WTC11 (cell line): ENCODE measurements at regions not wholly inside any gene's neighbourhood (a gene's known extent, or its start where the extent isn't known, plus 50 kb on each side); places are given as distances from the start of the nearest gene placed in this dataset.

Experiments used
- ATAC-seq: fragments of 200-7000 bp; cut with Tn5 transposase; 2 replicates; pipeline ENCODE4 v1.10.0; 2021; ENCODE audit warnings: mild to moderate bottlenecking, moderate library complexity
- CTCF ChIA-PET: fragments of 300-600 bp; sonication (Branson Sonifier 250); formaldehyde crosslinking; loops from one replicate; lab custom pipeline; 2021; ENCODE audit warnings: antibody characterized with exemption; lab: Charles Lee
- POLR2A ChIA-PET: fragments of 350-600 bp; sonication (Branson Sonifier 250); formaldehyde crosslinking; loops from one replicate; lab custom pipeline; 2021; ENCODE audit warnings: antibody characterized with exemption; lab: Charles Lee
- DNase-seq: peaks from one replicate; pipeline ENCODE4 v3.0.0; 2021; ENCODE audit warnings: low spot score
- H3K27ac Mint-ChIP-seq: 2 replicates; pipeline ENCODE4 v1.8.0; 2021; ENCODE audit warnings: mixed read lengths
- H3K27me3 Mint-ChIP-seq: 2 replicates; pipeline ENCODE4 v1.8.0; 2021; ENCODE audit warnings: low read depth, mild to moderate bottlenecking, moderate library complexity, mixed read lengths
- H3K36me3 Mint-ChIP-seq: 2 replicates; pipeline ENCODE4 v1.8.0; 2021; ENCODE audit warnings: mixed read lengths
- H3K4me1 Mint-ChIP-seq: 2 replicates; pipeline ENCODE4 v1.8.0; 2022; ENCODE audit warnings: mixed read lengths
- H3K4me3 Mint-ChIP-seq: 2 replicates; pipeline ENCODE4 v1.8.0; 2021; ENCODE audit warnings: mild to moderate bottlenecking, moderate library complexity, mixed read lengths
- H3K9me3 Mint-ChIP-seq: 2 replicates; pipeline ENCODE4 v1.8.0; 2021; ENCODE audit warnings: mixed read lengths
- ATF1 ChIP-seq: sonication (generic); formaldehyde crosslinking; IDR thresholded peaks from 2 replicates; pipeline ENCODE4 v1.8.1; 2023; ENCODE audit warnings: mild to moderate bottlenecking, moderate library complexity, missing genetic modification reagents
- ATF2 ChIP-seq: sonication (generic); formaldehyde crosslinking; IDR thresholded peaks from 2 replicates; pipeline ENCODE4 v1.8.1; 2022; ENCODE audit warnings: low read depth, missing genetic modification reagents, borderline replicate concordance
- CBFB ChIP-seq: sonication (generic); formaldehyde crosslinking; IDR thresholded peaks from 2 replicates; pipeline ENCODE4 v1.8.1; 2022; ENCODE audit warnings: mild to moderate bottlenecking, low read depth, missing genetic modification reagents
- CREB1 ChIP-seq: sonication (generic); formaldehyde crosslinking; IDR thresholded peaks from 2 replicates; pipeline ENCODE4 v1.8.0; 2023; ENCODE audit warnings: mild to moderate bottlenecking, missing genetic modification reagents
- GRHL2 ChIP-seq: fragments of 250-450 bp; sonication (Bioruptor Pico); IDR thresholded peaks from 2 replicates; pipeline ENCODE4 v1.8.0; 2022; ENCODE audit warnings: mild to moderate bottlenecking, moderate library complexity; ENCODE audit not compliant: insufficient replicate concordance, severe bottlenecking
- JUN ChIP-seq: sonication (generic); formaldehyde crosslinking; IDR thresholded peaks from 2 replicates; pipeline ENCODE4 v1.8.0; 2023; ENCODE audit warnings: mild to moderate bottlenecking, missing genetic modification reagents
- MXD4 ChIP-seq: fragments of 250-450 bp; sonication (Bioruptor Pico); IDR thresholded peaks from 2 replicates; pipeline ENCODE4 v1.8.0; 2021; ENCODE audit warnings: mild to moderate bottlenecking, moderate library complexity, borderline replicate concordance
- NFE2L1 ChIP-seq: sonication (generic); formaldehyde crosslinking; IDR thresholded peaks from 2 replicates; pipeline ENCODE4 v1.8.1; 2023; ENCODE audit warnings: missing genetic modification reagents
- NR2C2 ChIP-seq: sonication (generic); formaldehyde crosslinking; IDR thresholded peaks from 2 replicates; pipeline ENCODE4 v1.8.0; 2022; ENCODE audit warnings: mild to moderate bottlenecking, missing genetic modification reagents
- PRRX2 ChIP-seq: fragments of 250-450 bp; sonication (Bioruptor Pico); IDR thresholded peaks from 2 replicates; pipeline ENCODE4 v1.8.0; 2021; ENCODE audit warnings: mild to moderate bottlenecking
- TCF7 ChIP-seq: sonication (generic); formaldehyde crosslinking; IDR thresholded peaks from 2 replicates; pipeline ENCODE4 v1.8.0; 2022; ENCODE audit warnings: mild to moderate bottlenecking, low read depth, missing genetic modification reagents, moderate library complexity
- ZBTB21 ChIP-seq: sonication (generic); formaldehyde crosslinking; IDR thresholded peaks from 2 replicates; pipeline ENCODE4 v1.8.1; 2023; ENCODE audit warnings: mild to moderate bottlenecking, missing genetic modification reagents, borderline replicate concordance
- ZNF425 ChIP-seq: fragments of 250-450 bp; sonication (Bioruptor Pico); conservative IDR thresholded peaks from 2 replicates; pipeline ENCODE4 v1.9.0; 2021; ENCODE audit warnings: mild to moderate bottlenecking
- ZSCAN18 ChIP-seq: fragments of 250-450 bp; sonication (Bioruptor Pico); IDR thresholded peaks from 2 replicates; pipeline ENCODE4 v2.1.2; 2022; ENCODE audit warnings: mild to moderate bottlenecking, moderate library complexity
- TF ChIP-seq, protein P1 (sequence below): sonication (generic); formaldehyde crosslinking; IDR thresholded peaks from 2 replicates; pipeline ENCODE4 v1.8.1; 2023; ENCODE audit warnings: mild to moderate bottlenecking, missing genetic modification reagents
- TF ChIP-seq, protein P2 (sequence below): sonication (generic); formaldehyde crosslinking; IDR thresholded peaks from 2 replicates; pipeline ENCODE4 v1.8.1; 2022; ENCODE audit warnings: missing genetic modification reagents, borderline replicate concordance
- TF ChIP-seq, protein P3 (sequence below): sonication (generic); formaldehyde crosslinking; IDR thresholded peaks from 2 replicates; pipeline ENCODE4 v1.8.1; 2023; ENCODE audit warnings: mild to moderate bottlenecking, missing genetic modification reagents, borderline replicate concordance
- TF ChIP-seq, protein P4 (sequence below): fragments of 250-450 bp; sonication (Bioruptor Pico); IDR thresholded peaks from 2 replicates; pipeline ENCODE4 v1.9.0; 2021; ENCODE audit warnings: mild to moderate bottlenecking, borderline replicate concordance

- ChIA-PET CTCF (no interaction called here), POLR2A (no interaction called here)
- Mint-ChIP-seq H3K36me3 (peaks cover 29% of the 10 kb centered on the region), H3K4me3 (no peak overlapping the region), H3K27me3 (peaks cover 29% of the 10 kb centered on the region), H3K4me1 (peaks cover 33% of the 10 kb centered on the region), H3K9me3 (peaks cover 37% of the 10 kb centered on the region), H3K27ac (no peak overlapping the region)
- no peak for ATAC-seq
- DNase-seq = no peak
- TF ChIP-seq, protein P1, sequence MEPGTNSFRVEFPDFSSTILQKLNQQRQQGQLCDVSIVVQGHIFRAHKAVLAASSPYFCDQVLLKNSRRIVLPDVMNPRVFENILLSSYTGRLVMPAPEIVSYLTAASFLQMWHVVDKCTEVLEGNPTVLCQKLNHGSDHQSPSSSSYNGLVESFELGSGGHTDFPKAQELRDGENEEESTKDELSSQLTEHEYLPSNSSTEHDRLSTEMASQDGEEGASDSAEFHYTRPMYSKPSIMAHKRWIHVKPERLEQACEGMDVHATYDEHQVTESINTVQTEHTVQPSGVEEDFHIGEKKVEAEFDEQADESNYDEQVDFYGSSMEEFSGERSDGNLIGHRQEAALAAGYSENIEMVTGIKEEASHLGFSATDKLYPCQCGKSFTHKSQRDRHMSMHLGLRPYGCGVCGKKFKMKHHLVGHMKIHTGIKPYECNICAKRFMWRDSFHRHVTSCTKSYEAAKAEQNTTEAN (CRISPR knock-in tag) = no peak
- TF ChIP-seq JUN = no peak
- TF ChIP-seq ZSCAN18 (CRISPR knock-in tag) = no peak
- no peak for TF ChIP-seq PRRX2
- TF ChIP-seq GRHL2 (CRISPR knock-in tag) = no peak
- no peak for TF ChIP-seq CREB1 (CRISPR knock-in tag)
These were observed 266.8 kb upstream of the LDB2 start for GRCh38 chr4:17165286-17165685.

- DNase-seq = no peak
- Mint-ChIP-seq H3K9me3 (peaks cover 43% of the 10 kb centered on the region), H3K27me3 (peaks cover 29% of the 10 kb centered on the region), H3K27ac (no peak overlapping the region), H3K4me1 (peaks cover 30% of the 10 kb centered on the region), H3K4me3 (no peak overlapping the region), H3K36me3 (peaks cover 34% of the 10 kb centered on the region)
- ChIA-PET POLR2A (no interaction called here), CTCF (no interaction called here)
- ATAC-seq = no peak
- TF ChIP-seq, protein P2, sequence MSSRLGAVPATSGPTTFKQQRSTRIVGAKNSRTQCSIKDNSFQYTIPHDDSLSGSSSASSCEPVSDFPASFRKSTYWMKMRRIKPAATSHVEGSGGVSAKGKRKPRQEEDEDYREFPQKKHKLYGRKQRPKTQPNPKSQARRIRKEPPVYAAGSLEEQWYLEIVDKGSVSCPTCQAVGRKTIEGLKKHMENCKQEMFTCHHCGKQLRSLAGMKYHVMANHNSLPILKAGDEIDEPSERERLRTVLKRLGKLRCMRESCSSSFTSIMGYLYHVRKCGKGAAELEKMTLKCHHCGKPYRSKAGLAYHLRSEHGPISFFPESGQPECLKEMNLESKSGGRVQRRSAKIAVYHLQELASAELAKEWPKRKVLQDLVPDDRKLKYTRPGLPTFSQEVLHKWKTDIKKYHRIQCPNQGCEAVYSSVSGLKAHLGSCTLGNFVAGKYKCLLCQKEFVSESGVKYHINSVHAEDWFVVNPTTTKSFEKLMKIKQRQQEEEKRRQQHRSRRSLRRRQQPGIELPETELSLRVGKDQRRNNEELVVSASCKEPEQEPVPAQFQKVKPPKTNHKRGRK (CRISPR knock-in tag) = no peak
- TF ChIP-seq NFE2L1 (CRISPR knock-in tag) (no peak), MXD4 (CRISPR knock-in tag) (no peak), TCF7 (CRISPR knock-in tag) (no peak), ATF1 (CRISPR knock-in tag) (no peak), ATF2 (CRISPR knock-in tag) (no peak), NR2C2 (CRISPR knock-in tag) (no peak), CBFB (no peak), ZBTB21 (CRISPR knock-in tag) (no peak), ZNF425 (CRISPR knock-in tag) (no peak)
- TF ChIP-seq, protein P3, sequence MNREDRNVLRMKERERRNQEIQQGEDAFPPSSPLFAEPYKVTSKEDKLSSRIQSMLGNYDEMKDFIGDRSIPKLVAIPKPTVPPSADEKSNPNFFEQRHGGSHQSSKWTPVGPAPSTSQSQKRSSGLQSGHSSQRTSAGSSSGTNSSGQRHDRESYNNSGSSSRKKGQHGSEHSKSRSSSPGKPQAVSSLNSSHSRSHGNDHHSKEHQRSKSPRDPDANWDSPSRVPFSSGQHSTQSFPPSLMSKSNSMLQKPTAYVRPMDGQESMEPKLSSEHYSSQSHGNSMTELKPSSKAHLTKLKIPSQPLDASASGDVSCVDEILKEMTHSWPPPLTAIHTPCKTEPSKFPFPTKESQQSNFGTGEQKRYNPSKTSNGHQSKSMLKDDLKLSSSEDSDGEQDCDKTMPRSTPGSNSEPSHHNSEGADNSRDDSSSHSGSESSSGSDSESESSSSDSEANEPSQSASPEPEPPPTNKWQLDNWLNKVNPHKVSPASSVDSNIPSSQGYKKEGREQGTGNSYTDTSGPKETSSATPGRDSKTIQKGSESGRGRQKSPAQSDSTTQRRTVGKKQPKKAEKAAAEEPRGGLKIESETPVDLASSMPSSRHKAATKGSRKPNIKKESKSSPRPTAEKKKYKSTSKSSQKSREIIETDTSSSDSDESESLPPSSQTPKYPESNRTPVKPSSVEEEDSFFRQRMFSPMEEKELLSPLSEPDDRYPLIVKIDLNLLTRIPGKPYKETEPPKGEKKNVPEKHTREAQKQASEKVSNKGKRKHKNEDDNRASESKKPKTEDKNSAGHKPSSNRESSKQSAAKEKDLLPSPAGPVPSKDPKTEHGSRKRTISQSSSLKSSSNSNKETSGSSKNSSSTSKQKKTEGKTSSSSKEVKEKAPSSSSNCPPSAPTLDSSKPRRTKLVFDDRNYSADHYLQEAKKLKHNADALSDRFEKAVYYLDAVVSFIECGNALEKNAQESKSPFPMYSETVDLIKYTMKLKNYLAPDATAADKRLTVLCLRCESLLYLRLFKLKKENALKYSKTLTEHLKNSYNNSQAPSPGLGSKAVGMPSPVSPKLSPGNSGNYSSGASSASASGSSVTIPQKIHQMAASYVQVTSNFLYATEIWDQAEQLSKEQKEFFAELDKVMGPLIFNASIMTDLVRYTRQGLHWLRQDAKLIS (CRISPR knock-in tag) = no peak
- TF ChIP-seq, protein P4, sequence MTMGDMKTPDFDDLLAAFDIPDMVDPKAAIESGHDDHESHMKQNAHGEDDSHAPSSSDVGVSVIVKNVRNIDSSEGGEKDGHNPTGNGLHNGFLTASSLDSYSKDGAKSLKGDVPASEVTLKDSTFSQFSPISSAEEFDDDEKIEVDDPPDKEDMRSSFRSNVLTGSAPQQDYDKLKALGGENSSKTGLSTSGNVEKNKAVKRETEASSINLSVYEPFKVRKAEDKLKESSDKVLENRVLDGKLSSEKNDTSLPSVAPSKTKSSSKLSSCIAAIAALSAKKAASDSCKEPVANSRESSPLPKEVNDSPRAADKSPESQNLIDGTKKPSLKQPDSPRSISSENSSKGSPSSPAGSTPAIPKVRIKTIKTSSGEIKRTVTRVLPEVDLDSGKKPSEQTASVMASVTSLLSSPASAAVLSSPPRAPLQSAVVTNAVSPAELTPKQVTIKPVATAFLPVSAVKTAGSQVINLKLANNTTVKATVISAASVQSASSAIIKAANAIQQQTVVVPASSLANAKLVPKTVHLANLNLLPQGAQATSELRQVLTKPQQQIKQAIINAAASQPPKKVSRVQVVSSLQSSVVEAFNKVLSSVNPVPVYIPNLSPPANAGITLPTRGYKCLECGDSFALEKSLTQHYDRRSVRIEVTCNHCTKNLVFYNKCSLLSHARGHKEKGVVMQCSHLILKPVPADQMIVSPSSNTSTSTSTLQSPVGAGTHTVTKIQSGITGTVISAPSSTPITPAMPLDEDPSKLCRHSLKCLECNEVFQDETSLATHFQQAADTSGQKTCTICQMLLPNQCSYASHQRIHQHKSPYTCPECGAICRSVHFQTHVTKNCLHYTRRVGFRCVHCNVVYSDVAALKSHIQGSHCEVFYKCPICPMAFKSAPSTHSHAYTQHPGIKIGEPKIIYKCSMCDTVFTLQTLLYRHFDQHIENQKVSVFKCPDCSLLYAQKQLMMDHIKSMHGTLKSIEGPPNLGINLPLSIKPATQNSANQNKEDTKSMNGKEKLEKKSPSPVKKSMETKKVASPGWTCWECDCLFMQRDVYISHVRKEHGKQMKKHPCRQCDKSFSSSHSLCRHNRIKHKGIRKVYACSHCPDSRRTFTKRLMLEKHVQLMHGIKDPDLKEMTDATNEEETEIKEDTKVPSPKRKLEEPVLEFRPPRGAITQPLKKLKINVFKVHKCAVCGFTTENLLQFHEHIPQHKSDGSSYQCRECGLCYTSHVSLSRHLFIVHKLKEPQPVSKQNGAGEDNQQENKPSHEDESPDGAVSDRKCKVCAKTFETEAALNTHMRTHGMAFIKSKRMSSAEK (CRISPR knock-in tag) = no peak
These were observed 266.2 kb upstream of the LDB2 start for GRCh38 chr4:17164666-17165065.
